PC-3 (cell line): ENCODE measurements at regions not wholly inside any gene's neighbourhood (a gene's known extent, or its start where the extent isn't known, plus 50 kb on each side); places are given as distances from the start of the nearest gene placed in this dataset.

Experiments
- EZH2 ChIP-seq: fragments of 300-600 bp; sonication (generic); IDR thresholded peaks from one replicate; pipeline ENCODE4 v1.6.1; 2017; ENCODE audit warnings: antibody characterized with exemption, mild to moderate bottlenecking, low read length; ENCODE audit not compliant: unreplicated experiment
- TF ChIP-seq, protein P1 (sequence below): fragments of 300-600 bp; sonication (generic); conservative IDR thresholded peaks from 2 replicates; pipeline ENCODE4 v1.5.1; 2017; ENCODE audit warnings: antibody characterized with exemption, low read depth, mild to moderate bottlenecking, low read length

DNA sequence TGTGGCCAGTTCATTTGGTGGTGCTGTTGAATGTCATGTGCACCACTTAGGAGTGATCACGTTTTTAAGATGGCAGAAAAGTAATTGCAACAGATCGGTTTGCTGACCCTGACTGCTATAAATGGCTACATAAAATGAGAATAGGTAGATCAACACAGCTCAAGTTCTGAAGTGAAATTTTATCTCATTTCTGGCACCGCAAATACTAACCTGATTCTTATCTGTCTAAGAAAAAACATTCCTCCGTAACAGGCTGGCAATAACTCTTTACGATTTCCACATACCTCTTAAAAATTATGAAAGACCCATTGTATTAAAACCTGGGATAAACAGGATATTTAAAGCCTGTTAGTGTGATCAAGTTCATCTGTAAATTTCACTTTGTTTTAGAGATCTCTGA, 387.5 kb downstream of the PDGFC start:
- TF ChIP-seq, protein P1, sequence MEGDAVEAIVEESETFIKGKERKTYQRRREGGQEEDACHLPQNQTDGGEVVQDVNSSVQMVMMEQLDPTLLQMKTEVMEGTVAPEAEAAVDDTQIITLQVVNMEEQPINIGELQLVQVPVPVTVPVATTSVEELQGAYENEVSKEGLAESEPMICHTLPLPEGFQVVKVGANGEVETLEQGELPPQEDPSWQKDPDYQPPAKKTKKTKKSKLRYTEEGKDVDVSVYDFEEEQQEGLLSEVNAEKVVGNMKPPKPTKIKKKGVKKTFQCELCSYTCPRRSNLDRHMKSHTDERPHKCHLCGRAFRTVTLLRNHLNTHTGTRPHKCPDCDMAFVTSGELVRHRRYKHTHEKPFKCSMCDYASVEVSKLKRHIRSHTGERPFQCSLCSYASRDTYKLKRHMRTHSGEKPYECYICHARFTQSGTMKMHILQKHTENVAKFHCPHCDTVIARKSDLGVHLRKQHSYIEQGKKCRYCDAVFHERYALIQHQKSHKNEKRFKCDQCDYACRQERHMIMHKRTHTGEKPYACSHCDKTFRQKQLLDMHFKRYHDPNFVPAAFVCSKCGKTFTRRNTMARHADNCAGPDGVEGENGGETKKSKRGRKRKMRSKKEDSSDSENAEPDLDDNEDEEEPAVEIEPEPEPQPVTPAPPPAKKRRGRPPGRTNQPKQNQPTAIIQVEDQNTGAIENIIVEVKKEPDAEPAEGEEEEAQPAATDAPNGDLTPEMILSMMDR, result no peak
- TF ChIP-seq EZH2, result no peak
